HepG2 (cell line): ENCODE measurements at regions not wholly inside any gene's neighbourhood (a gene's known extent, or its start where the extent isn't known, plus 50 kb on each side); places are given as distances from the start of the nearest gene placed in this dataset.

ENCODE experiments used
- ATAC-seq: fragments of 200-7000 bp; cut with Tn5 transposase; 3 replicates; pipeline ENCODE4 v1.9.1; 2020; ENCODE audit warnings: mild to moderate bottlenecking, moderate library complexity
- BruUV-seq: library from RNA; stranded (reverse); fragments of 400-500 nt; replicated peaks from 2 replicates; lab custom pipeline; 2021; lab: Mats Ljungman, UMichigan
- CTCF ChIA-PET: fragments of 300-600 bp; formaldehyde crosslinking; extraction: SDS; loops from one replicate; lab custom pipeline; 2021; ENCODE audit warnings: low total read pairs, inconsistent platforms, low intra/inter-chr PET ratio; lab: Yijun Ruan, JAX
- POLR2A ChIA-PET: fragments of 350-600 bp; sonication (Branson Sonifier 250); formaldehyde crosslinking; loops from one replicate; lab custom pipeline; 2020; ENCODE audit warnings: antibody characterized with exemption, inconsistent platforms; lab: Yijun Ruan, JAX
- DNase-seq: peaks from one replicate; pipeline ENCODE4 v3.0.0-alpha.2; 2015; ENCODE audit warnings: low spot score
- FAIRE-seq: peaks from 3 replicates; lab custom pipeline; 2011; peaks lifted over from hg19 to GRCh38; lab: Jason Lieb, UNC
- H2AFZ ChIP-seq: one replicate; pipeline ENCODE4 v1.6.1; 2011; ENCODE audit warnings: low read length, inconsistent platforms
- H3K27ac ChIP-seq: fragments of 300-600 bp; 3 replicates; pipeline ENCODE4 v1.8.0; 2011; ENCODE audit warnings: mixed run types, mild to moderate bottlenecking, mixed read lengths, low read length, inconsistent platforms; ENCODE audit not compliant: insufficient read depth; ENCODE audit errors: extremely low read length
- H3K27me3 ChIP-seq, 2 experiments: fragments of 200-600 bp in 1 of 2; 2 replicates in 1 of 2; 3 replicates in 1 of 2; pipeline versions ENCODE4 v1.6.0 to v1.8.0; 2011; ENCODE audit warnings: low read length in 2 of 2, mild to moderate bottlenecking in 2 of 2, moderate library complexity in 2 of 2, inconsistent platforms in 1 of 2; ENCODE audit not compliant: insufficient read depth in 2 of 2, control insufficient read depth in 1 of 2
- H3K36me3 ChIP-seq, 2 experiments: fragments of 200-600 bp in 1 of 2; replicated peaks in 1 of 2; 2 replicates in 1 of 2; 3 replicates in 1 of 2; pipeline versions ENCODE4 v1.5.1 to v1.8.0; 2011; ENCODE audit warnings: low read length in 2 of 2, inconsistent platforms in 1 of 2; ENCODE audit not compliant: insufficient read depth in 2 of 2, control insufficient read depth in 1 of 2
- H3K4me1 ChIP-seq: 2 replicates; pipeline ENCODE4 v1.5.1; 2012; ENCODE audit warnings: low read length, inconsistent platforms; ENCODE audit not compliant: insufficient read depth
- H3K4me2 ChIP-seq: 2 replicates; pipeline ENCODE4 v1.6.0; 2011; ENCODE audit warnings: low read depth, low read length, inconsistent platforms
- H3K4me3 ChIP-seq, 3 experiments: fragments of 200-600 bp in 1 of 3; sonication (generic), shearing (Covaris generic) in 1 of 3; replicated peaks in 1 of 3; 2 replicates each; pipeline ENCODE4 v1.5.1; 2011 to 2016; ENCODE audit warnings: low read length in 3 of 3, inconsistent platforms in 2 of 3, low read depth in 2 of 3, mild to moderate bottlenecking in 2 of 3, control low read depth in 1 of 3, mixed read lengths in 1 of 3; ENCODE audit not compliant: insufficient read depth in 1 of 3
- H3K79me2 ChIP-seq: one replicate; pipeline ENCODE4 v1.6.1; 2011; ENCODE audit warnings: low read length, inconsistent platforms; ENCODE audit not compliant: insufficient read depth
- H3K9ac ChIP-seq: 2 replicates; pipeline ENCODE4 v1.6.0; 2011; ENCODE audit warnings: mild to moderate bottlenecking, low read depth, low read length, inconsistent platforms; ENCODE audit not compliant: insufficient read depth
- H3K9me3 ChIP-seq: 2 replicates; pipeline ENCODE4 v1.5.1; 2012; ENCODE audit warnings: mild to moderate bottlenecking, low read length
- H4K20me1 ChIP-seq: 2 replicates; pipeline ENCODE4 v1.6.0; 2011; ENCODE audit warnings: inconsistent platforms, mild to moderate bottlenecking, low read length, moderate library complexity; ENCODE audit not compliant: insufficient read depth
- ATF7 ChIP-seq, 2 experiments: fragments of 450-650 bp in 1 of 2; sonication (generic) in 1 of 2; formaldehyde crosslinking in 1 of 2; IDR thresholded peaks; 2 replicates each; pipeline versions ENCODE4 v1.4.0 to v1.6.1; 2016 to 2020; ENCODE audit warnings: antibody characterized with exemption in 1 of 2, mild to moderate bottlenecking in 1 of 2, missing genetic modification reagents in 1 of 2
- FOXP1 ChIP-seq, 2 experiments: fragments of 450-650 bp in 1 of 2; IDR thresholded peaks; 2 replicates each; pipeline ENCODE4 v1.6.1; 2017 to 2018; ENCODE audit warnings: antibody characterized with exemption in 1 of 2
- KDM1A ChIP-seq: IDR thresholded peaks from 2 replicates; pipeline ENCODE4 v1.6.1; 2016; ENCODE audit warnings: missing compliant biosample characterization
- ZNF276 ChIP-seq: sonication (generic); formaldehyde crosslinking; IDR thresholded peaks from 2 replicates; pipeline ENCODE4 v1.4.0; 2020; ENCODE audit warnings: mild to moderate bottlenecking, low read depth, missing genetic modification reagents
- ZNF343 ChIP-seq: sonication (generic); formaldehyde crosslinking; IDR thresholded peaks from 2 replicates; pipeline ENCODE4 v1.4.0; 2020; ENCODE audit warnings: mild to moderate bottlenecking, missing genetic modification reagents
- ZNF446 ChIP-seq: sonication (generic); formaldehyde crosslinking; IDR thresholded peaks from 2 replicates; pipeline ENCODE4 v1.5.0; 2020; ENCODE audit warnings: mild to moderate bottlenecking, missing genetic modification reagents
- ZNF563 ChIP-seq: sonication (generic); formaldehyde crosslinking; IDR thresholded peaks from 2 replicates; pipeline ENCODE4 v1.8.0; 2022; ENCODE audit warnings: mild to moderate bottlenecking, moderate library complexity, missing genetic modification reagents
- WGBS: methylation state at CpG from one replicate; pipeline ENCODE4 v1.1.6; 2017; ENCODE audit warnings: low lambda C conversion rate; 5-methylcytosine and 5-hydroxymethylcytosine counted together
- in situ Hi-C: cut with HindIII; loops from 2 replicates; pipeline ENCODE4 v1.10.0; 2017; ENCODE audit warnings: low pct_unique_long_range_greater_than_20kb; ENCODE audit not compliant: extremely low pct_ligation_motif_present
- intact Hi-C: fragments of 100-400 bp; cut with micrococcal nuclease; formaldehyde crosslinking; loops from one replicate; pipeline ENCODE4 v1.10.0; 2022; ENCODE audit not compliant: unreplicated experiment
- TF ChIP-seq, protein P1 (sequence below): sonication (generic); formaldehyde crosslinking; IDR thresholded peaks from 2 replicates; pipeline ENCODE4 v1.5.0; 2020; ENCODE audit warnings: missing genetic modification reagents

DNA sequence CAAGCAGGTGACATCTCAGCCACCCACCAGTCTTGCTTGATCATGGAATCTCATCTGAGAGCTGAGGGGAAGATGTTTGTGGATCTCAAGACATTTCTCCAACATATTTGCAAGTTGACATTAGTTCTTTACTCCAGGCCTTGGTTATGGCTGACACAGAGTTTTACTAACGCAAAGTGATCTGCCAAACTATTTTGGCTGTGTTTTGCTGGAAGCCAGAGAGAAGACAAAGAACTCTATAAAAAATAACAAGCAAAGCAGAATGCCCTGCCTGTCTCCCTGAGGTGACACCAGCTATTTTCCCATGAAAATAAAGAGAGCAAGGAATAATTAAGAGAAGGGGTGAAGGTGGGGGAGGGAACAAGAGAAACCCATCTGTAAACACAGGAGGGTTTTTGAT is 286.4 kb downstream of the WDR11 start:
- Histone ChIP-seq H3K4me3 (no peak overlapping the region), H3K4me2 (no peak overlapping the region), H3K9ac (no peak overlapping the region), H3K4me1 (no peaks in the 10 kb centered on the region)
- in situ Hi-C loops, result no loop called here
- POLR2A ChIA-PET, result no interaction called here
- BruUV-seq, result no TSS peak
- intact Hi-C loops, result no loop called here
- TF ChIP-seq KDM1A (CRISPR knock-in tag), result no peak
- TF ChIP-seq, protein P1, sequence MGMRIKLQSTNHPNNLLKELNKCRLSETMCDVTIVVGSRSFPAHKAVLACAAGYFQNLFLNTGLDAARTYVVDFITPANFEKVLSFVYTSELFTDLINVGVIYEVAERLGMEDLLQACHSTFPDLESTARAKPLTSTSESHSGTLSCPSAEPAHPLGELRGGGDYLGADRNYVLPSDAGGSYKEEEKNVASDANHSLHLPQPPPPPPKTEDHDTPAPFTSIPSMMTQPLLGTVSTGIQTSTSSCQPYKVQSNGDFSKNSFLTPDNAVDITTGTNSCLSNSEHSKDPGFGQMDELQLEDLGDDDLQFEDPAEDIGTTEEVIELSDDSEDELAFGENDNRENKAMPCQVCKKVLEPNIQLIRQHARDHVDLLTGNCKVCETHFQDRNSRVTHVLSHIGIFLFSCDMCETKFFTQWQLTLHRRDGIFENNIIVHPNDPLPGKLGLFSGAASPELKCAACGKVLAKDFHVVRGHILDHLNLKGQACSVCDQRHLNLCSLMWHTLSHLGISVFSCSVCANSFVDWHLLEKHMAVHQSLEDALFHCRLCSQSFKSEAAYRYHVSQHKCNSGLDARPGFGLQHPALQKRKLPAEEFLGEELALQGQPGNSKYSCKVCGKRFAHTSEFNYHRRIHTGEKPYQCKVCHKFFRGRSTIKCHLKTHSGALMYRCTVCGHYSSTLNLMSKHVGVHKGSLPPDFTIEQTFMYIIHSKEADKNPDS (CRISPR knock-in tag), result no peak
- TF ChIP-seq ZNF563 (CRISPR knock-in tag), result no peak
- TF ChIP-seq ZNF276 (CRISPR knock-in tag), result no peak
- no peak for TF ChIP-seq FOXP1 (IDR thresholded peaks at IDR 0.05)
- no peak for TF ChIP-seq FOXP1 (CRISPR knock-in tag; IDR thresholded peaks at IDR 0.05)
- TF ChIP-seq ATF7 (IDR thresholded peaks at IDR 0.05), result no peak
- no peak for TF ChIP-seq ATF7 (CRISPR knock-in tag; IDR thresholded peaks at IDR 0.05)
- TF ChIP-seq ZNF343 (CRISPR knock-in tag), result no peak
- no peak for TF ChIP-seq ZNF446 (CRISPR knock-in tag)
- TF ChIP-seq, all 625 proteins: peak for 0
- no peaks in the 10 kb centered on the region for H3K36me3 ChIP-seq
- FAIRE-seq (no peak), ATAC-seq (no peak), DNase-seq (no peak)
- no peaks in the 10 kb centered on the region for H4K20me1 ChIP-seq
- H3K79me2 ChIP-seq, result no peaks in the 10 kb centered on the region
- no peak overlapping the region for H3K27ac ChIP-seq
- CTCF ChIA-PET, result no interaction called here
- WGBS, result 75% methylated on average over 1 of the region's 1 CpG
- H3K27me3 ChIP-seq, result peaks cover 0 to 3% of the 10 kb centered on the region in 2 experiments; a peak in 1 of 5 replicates
- no peak overlapping the region for H2AFZ ChIP-seq
- no peaks in the 10 kb centered on the region for H3K9me3 ChIP-seq
